Keratinocyte (primary cell): ENCODE measurements at regions not wholly inside any gene's neighbourhood (a gene's known extent, or its start where the extent isn't known, plus 50 kb on each side); places are given as distances from the start of the nearest gene placed in this dataset.

Experiments
- EZH2 ChIP-seq: IDR thresholded peaks from one replicate; pipeline ENCODE4 v1.6.1; 2012; ENCODE audit warnings: inconsistent platforms, mild to moderate bottlenecking, low read length, moderate library complexity
- TF ChIP-seq, protein P1 (sequence below), 3 experiments: IDR thresholded peaks in 1 of 3; conservative IDR thresholded peaks in 1 of 3; optimal IDR thresholded peaks in 1 of 3; 2 replicates in 2 of 3; 3 replicates in 1 of 3; pipeline versions ENCODE3 to v1.5.1; 2011; ENCODE audit warnings: low read length in 3 of 3, mild to moderate bottlenecking in 3 of 3, moderate library complexity in 2 of 3, control low read depth in 1 of 3, inconsistent platforms in 1 of 3; ENCODE audit not compliant: insufficient read depth in 2 of 3; ENCODE audit errors: extremely low read depth in 1 of 3

DNA sequence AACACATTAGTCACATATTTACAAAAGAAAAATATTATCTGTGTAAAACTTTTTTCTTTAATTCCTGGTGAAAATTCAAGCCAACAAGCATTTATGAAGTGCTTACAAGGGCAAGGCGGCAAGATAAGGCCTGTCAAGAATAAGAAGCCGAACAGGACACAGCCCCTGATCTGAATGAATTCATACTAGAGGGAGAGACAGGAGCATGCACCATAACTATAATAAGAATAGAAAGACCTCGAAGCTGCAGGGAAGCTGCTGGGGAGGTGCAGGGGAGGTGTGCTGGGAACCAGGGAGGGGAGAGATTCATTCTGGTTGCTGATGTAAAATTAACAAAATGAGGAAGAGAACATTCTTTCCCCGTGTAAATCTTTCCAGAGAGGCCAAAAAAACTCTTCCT lies 60.5 kb upstream of the TARDBP start:
- TF ChIP-seq, protein P1, sequence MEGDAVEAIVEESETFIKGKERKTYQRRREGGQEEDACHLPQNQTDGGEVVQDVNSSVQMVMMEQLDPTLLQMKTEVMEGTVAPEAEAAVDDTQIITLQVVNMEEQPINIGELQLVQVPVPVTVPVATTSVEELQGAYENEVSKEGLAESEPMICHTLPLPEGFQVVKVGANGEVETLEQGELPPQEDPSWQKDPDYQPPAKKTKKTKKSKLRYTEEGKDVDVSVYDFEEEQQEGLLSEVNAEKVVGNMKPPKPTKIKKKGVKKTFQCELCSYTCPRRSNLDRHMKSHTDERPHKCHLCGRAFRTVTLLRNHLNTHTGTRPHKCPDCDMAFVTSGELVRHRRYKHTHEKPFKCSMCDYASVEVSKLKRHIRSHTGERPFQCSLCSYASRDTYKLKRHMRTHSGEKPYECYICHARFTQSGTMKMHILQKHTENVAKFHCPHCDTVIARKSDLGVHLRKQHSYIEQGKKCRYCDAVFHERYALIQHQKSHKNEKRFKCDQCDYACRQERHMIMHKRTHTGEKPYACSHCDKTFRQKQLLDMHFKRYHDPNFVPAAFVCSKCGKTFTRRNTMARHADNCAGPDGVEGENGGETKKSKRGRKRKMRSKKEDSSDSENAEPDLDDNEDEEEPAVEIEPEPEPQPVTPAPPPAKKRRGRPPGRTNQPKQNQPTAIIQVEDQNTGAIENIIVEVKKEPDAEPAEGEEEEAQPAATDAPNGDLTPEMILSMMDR (optimal IDR thresholded peaks at IDR 0.05 in 1 of 3, IDR thresholded peaks at IDR 0.05 in 1 of 3, conservative IDR thresholded peaks at IDR 0.05 in 1 of 3; ENCODE audit: extremely low read depth in 1 of 3, insufficient read depth in 2 of 3, low read length in 3 of 3) = no peak
- TF ChIP-seq EZH2 = no peak
